MM.1S (cell line): ENCODE measurements at regions not wholly inside any gene's neighbourhood (a gene's known extent, or its start where the extent isn't known, plus 50 kb on each side); places are given as distances from the start of the nearest gene placed in this dataset.
A peak's percentile ranks its signal among the peaks of the same experiment; 100 is the strongest.

Experiments used
- DNase-seq: peaks from one replicate; pipeline ENCODE4 v3.0.0-alpha.2; 2015
- H2AFZ ChIP-seq: fragments of 300-600 bp; sonication (generic); 2 replicates; pipeline ENCODE4 v1.6.0; 2016; ENCODE audit warnings: antibody characterized with exemption, low read length
- H3F3A ChIP-seq: fragments of 300-600 bp; sonication (generic); 2 replicates; pipeline ENCODE4 v1.6.1; 2016; ENCODE audit warnings: mild to moderate bottlenecking, antibody characterized with exemption, low read length, moderate library complexity, mixed read lengths; ENCODE audit not compliant: insufficient read depth
- H3K27ac ChIP-seq: fragments of 300-600 bp; sonication (generic); 2 replicates; pipeline ENCODE4 v1.5.1; 2016; ENCODE audit warnings: mild to moderate bottlenecking, low read length
- H3K27me3 ChIP-seq: fragments of 300-600 bp; sonication (generic); replicated peaks from 2 replicates; pipeline ENCODE4 v1.6.0; 2016; ENCODE audit warnings: low read length; ENCODE audit not compliant: insufficient read depth
- H3K36me3 ChIP-seq: fragments of 300-600 bp; sonication (generic); replicated peaks from 2 replicates; pipeline ENCODE4 v1.6.1; 2016; ENCODE audit warnings: mild to moderate bottlenecking, low read length, mixed read lengths; ENCODE audit not compliant: insufficient read depth
- H3K4me1 ChIP-seq: fragments of 300-600 bp; sonication (generic); 2 replicates; pipeline ENCODE4 v1.6.1; 2016; ENCODE audit warnings: low read length, mixed read lengths
- H3K4me2 ChIP-seq: fragments of 300-600 bp; sonication (generic); 2 replicates; pipeline ENCODE4 v1.6.0; 2016; ENCODE audit warnings: low read depth, low read length
- H3K4me3 ChIP-seq: fragments of 300-600 bp; sonication (generic); 2 replicates; pipeline ENCODE4 v1.5.1; 2016; ENCODE audit warnings: low read length, mixed read lengths
- H3K79me2 ChIP-seq: fragments of 300-600 bp; sonication (generic); 2 replicates; pipeline ENCODE4 v1.6.1; 2016; ENCODE audit warnings: mixed run types, low read length, mixed read lengths
- H3K9ac ChIP-seq: fragments of 300-600 bp; sonication (generic); 2 replicates; pipeline ENCODE4 v1.6.1; 2016; ENCODE audit warnings: low read length, mixed read lengths
- H3K9me2 ChIP-seq: fragments of 300-600 bp; sonication (generic); replicated peaks from 2 replicates; pipeline ENCODE4 v1.6.1; 2016; ENCODE audit warnings: mild to moderate bottlenecking, low read length, mixed read lengths; ENCODE audit not compliant: insufficient read depth
- H3K9me3 ChIP-seq: fragments of 300-600 bp; sonication (generic); replicated peaks from 2 replicates; pipeline ENCODE4 v1.6.1; 2016; ENCODE audit warnings: mild to moderate bottlenecking, low read length, mixed read lengths; ENCODE audit not compliant: insufficient read depth
- H4K20me1 ChIP-seq: fragments of 300-600 bp; sonication (generic); 2 replicates; pipeline ENCODE4 v1.6.1; 2016; ENCODE audit warnings: mild to moderate bottlenecking, low read length, moderate library complexity, mixed read lengths; ENCODE audit not compliant: insufficient read depth
- CTCF ChIP-seq: fragments of 300-600 bp; sonication (generic); IDR thresholded peaks from 2 replicates; pipeline ENCODE4 v1.5.1; 2016; ENCODE audit warnings: antibody characterized with exemption, low read length, mixed read lengths
- EZH2 ChIP-seq: fragments of 300-600 bp; sonication (generic); optimal IDR thresholded peaks from 2 replicates; pipeline ENCODE3; 2017; ENCODE audit warnings: low read depth, mild to moderate bottlenecking, antibody characterized with exemption, low read length, mixed read lengths
- EZH2phosphoT487 ChIP-seq: fragments of 300-600 bp; sonication (generic); IDR thresholded peaks from 2 replicates; pipeline ENCODE4 v1.6.1; 2018; ENCODE audit warnings: antibody characterized with exemption, low read length

- Histone ChIP-seq H3K4me2 (peak overlapping the region; percentile 37; the same call in 1 of the 2 replicates), H3K9me2 (no peaks in the 10 kb centered on the region), H3F3A (no peaks in the 10 kb centered on the region), H4K20me1 (no peaks in the 10 kb centered on the region), H2AFZ (0 out of 2 replicates have a peak overlapping the region, but pooled peaks have one; percentile 24), H3K79me2 (no peaks in the 10 kb centered on the region), H3K4me3 (no peak overlapping the region), H3K4me1 (peaks cover 6% of the 10 kb centered on the region), H3K36me3 (no peaks in the 10 kb centered on the region), H3K27ac (no peak overlapping the region), H3K9ac (no peak overlapping the region), H3K27me3 (no peaks in the 10 kb centered on the region), H3K9me3 (no peaks in the 10 kb centered on the region)
- TF ChIP-seq EZH2phosphoT487 (no peak), EZH2 (no peak), CTCF (no peak)
- DNase-seq: no peak
Measured at GRCh38 chr13:85379991-85380390, 419.2 kb downstream of the SLITRK6 start.

GRCh38 chr13:85379433-85379832 is 419.8 kb downstream of the SLITRK6 start:
- H2AFZ ChIP-seq: peak overlapping the region; percentile 24; the same call in 1 of the 2 replicates
- TF ChIP-seq EZH2: no peak
- TF ChIP-seq CTCF: no peak
- no peak for TF ChIP-seq EZH2phosphoT487
- no peak overlapping the region for H3K9ac ChIP-seq
- no peaks in the 10 kb centered on the region for H3K9me2 ChIP-seq
- H3K79me2 ChIP-seq: no peaks in the 10 kb centered on the region
- no peaks in the 10 kb centered on the region for H3F3A ChIP-seq
- H3K4me2 ChIP-seq: peak overlapping the region; percentile 37
- H3K9me3 ChIP-seq: no peaks in the 10 kb centered on the region
- no peaks in the 10 kb centered on the region for H3K36me3 ChIP-seq
- H3K4me3 ChIP-seq: no peak overlapping the region
- DNase-seq: peak; percentile 63
- H3K4me1 ChIP-seq: peaks cover 6% of the 10 kb centered on the region
- no peaks in the 10 kb centered on the region for H4K20me1 ChIP-seq
- no peak overlapping the region for H3K27ac ChIP-seq
- H3K27me3 ChIP-seq: no peaks in the 10 kb centered on the region

GRCh38 chr13:85377783-85378182 is 421.4 kb downstream of the SLITRK6 start:
- no peak overlapping the region for H3K9ac ChIP-seq
- H3K79me2 ChIP-seq: no peaks in the 10 kb centered on the region
- no peaks in the 10 kb centered on the region for H3F3A ChIP-seq
- no peaks in the 10 kb centered on the region for H3K9me3 ChIP-seq
- peaks cover 6% of the 10 kb centered on the region for H3K4me1 ChIP-seq
- TF ChIP-seq EZH2 (no peak), CTCF (no peak), EZH2phosphoT487 (no peak)
- no peak overlapping the region for H3K4me2 ChIP-seq
- H3K27me3 ChIP-seq: no peaks in the 10 kb centered on the region
- H2AFZ ChIP-seq: no peak overlapping the region
- no peak for DNase-seq
- H3K4me3 ChIP-seq: no peak overlapping the region
- H3K36me3 ChIP-seq: no peaks in the 10 kb centered on the region
- H4K20me1 ChIP-seq: no peaks in the 10 kb centered on the region
- no peaks in the 10 kb centered on the region for H3K9me2 ChIP-seq
- no peak overlapping the region for H3K27ac ChIP-seq
